NCI-H345 treated with DMSO at 0.1 percent for 48 hours (cell line): ENCODE measurements at regions not wholly inside any gene's neighbourhood (a gene's known extent, or its start where the extent isn't known, plus 50 kb on each side); places are given as distances from the start of the nearest gene placed in this dataset.

ENCODE experiments used
- DNase-seq: peaks from one replicate; lab custom pipeline; 2025; ENCODE audit not compliant: unreplicated experiment; lab: John Stamatoyannopoulos, UW

DNA sequence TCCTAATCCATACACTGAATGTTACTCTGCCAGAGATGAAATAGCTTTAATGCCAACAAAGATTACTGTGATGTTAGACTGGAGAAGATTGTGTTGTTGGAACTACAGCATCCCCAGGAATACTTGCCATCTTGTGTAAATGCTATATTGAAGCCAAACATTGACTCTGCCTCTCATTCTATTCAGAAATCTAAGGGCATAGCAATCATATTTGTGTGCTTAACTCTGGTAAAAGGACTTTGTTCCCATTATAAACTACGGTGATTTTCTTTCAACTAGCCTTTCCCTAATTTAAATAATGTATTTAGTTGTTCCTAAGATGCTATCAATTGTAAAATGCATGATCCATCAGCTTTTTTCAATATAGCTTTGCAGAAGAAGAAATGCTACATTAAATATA, 498.4 kb upstream of the LRRN3 start:
- DNase-seq: no peak

- no peak for DNase-seq
These were observed 497.6 kb upstream of the LRRN3 start for GRCh38 chr7:110593355-110593754.

DNA sequence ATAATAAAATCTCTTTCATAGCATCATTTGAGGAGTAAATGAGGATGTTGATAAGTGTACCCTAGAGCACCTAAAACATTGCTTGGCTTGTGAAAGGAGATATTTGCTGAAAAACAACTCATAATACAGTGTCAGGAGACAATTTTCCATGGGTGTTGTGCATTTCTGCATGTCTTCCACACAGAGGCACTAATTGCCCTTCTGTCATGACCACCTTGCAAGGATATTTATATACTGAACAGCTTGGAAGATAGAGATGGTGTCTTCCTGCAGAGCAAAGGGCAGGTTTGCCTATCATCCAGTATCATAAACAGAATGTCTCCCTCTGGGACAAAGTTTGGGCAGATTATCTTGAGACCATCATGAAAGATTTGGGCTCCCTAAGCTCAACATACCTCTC, 495.2 kb upstream of the LRRN3 start:
- no peak for DNase-seq

GRCh38 chr7:110600956-110601355, 490.0 kb upstream of the LRRN3 start:
- peak; percentile 16 for DNase-seq

DNA sequence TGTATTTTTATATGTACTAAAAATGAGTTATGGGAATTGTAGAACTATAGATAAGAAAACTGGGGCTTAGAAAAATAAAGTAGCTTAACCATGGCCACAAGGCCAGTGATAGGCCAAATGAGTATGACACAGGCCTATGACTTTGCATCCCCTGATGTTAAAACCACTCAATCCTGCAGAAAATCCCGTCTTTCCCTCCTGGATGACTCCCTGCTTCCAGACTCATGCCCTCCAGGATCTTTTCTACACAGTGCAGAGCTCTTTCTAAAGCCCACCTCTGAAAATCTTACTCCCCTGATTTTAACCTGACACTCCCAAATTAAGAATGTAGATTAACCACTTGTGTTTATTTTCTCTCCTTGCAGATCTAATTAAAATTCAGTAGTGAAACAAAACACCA, 489.2 kb upstream of the LRRN3 start:
- DNase-seq: no peak

GRCh38 chr7:110604206-110604605, 486.7 kb upstream of the LRRN3 start:
- no peak for DNase-seq

DNA sequence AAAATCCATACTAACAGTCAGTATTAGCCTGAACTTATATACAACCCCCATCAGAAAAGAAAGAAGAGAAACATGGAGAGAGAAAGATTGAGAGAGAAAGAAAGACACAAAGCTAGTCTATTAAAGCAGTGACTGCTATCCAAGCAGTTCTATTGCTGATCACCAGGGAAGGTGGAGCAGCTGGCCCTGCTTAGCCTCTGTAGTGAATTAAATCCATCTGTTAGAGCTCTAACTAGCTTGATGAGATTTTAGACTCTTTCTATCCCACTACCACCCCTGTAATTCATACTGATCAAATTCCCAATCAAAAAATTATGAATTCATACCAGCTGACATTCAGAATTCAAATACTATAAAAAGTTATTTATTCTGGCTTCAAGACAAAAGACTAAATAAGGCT, 486.0 kb upstream of the LRRN3 start:
- DNase-seq: no peak

DNA sequence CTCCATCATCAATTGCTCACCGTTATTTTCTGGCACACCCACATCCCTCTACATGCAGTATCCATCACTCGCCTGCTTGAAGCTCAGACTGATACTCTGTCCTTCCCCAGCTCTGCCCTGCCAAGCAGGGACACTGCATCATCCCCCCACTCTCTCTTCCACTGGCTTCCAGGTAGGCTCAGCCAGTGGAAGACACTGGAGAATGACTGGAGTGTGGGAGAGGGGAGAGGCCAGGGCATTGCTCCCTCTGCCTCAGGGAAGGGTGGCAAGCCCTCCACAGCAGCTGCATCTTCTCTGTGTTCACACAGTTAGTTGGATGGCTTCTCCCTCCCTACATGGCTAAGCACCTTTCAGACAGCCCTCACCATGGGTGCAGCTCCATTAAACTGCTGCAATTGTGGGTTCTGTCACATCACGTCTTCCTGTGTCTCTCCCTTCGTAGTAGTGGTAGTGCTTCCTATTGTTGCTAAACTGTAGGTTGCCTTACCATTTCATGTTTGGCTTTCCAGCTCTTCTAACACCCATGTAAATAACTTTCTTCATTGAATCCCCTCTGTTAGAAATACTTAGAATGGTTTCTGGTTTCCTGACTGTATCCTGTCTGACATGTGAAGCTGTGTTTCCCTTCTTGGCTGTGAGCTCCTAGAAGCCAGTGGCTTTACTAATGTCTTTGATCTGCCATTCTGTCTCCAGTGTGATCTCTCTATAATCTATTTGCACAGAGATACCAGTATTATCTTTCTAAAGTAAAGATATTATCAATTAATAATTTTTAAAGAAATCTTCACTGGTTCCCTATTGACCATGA, 483.7 kb upstream of the LRRN3 start:
- DNase-seq: no peak

GRCh38 chr7:110609336-110609735, 481.6 kb upstream of the LRRN3 start:
- no peak for DNase-seq

GRCh38 chr7:110612680-110613079, 478.2 kb upstream of the LRRN3 start:
- no peak for DNase-seq
